GM18519 (cell line): ENCODE measurements at regions not wholly inside any gene's neighbourhood (a gene's known extent, or its start where the extent isn't known, plus 50 kb on each side); places are given as distances from the start of the nearest gene placed in this dataset.

Source experiments
- ATAC-seq: cut with Tn5 transposase; IDR thresholded peaks from one replicate; pipeline ENCODE4 v1.9.1; 2021; ENCODE audit warnings: mild to moderate bottlenecking, moderate library complexity; ENCODE audit not compliant: unreplicated experiment, low FRiP score

DNA sequence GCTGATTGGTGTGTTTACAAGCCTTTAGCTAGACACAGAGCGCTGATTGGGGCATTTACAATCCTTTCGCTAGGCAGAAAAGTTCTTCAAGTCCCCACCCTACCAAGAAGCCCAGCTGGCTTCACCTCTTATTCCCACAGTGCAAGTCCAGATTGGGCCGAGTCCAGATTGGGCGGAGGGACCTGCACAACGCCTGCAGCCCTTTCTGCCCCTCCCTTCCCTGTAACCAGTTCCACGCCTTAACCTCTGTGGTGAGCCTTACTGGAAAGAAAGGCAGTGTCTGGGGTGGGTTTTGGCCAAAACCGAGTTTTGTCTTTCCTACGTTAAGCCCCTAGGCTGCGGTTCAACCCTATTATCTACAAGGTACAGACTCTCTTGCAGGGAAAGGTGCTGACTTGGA is 268.7 kb downstream of the ZEB1 start:
- ATAC-seq: no peak

DNA sequence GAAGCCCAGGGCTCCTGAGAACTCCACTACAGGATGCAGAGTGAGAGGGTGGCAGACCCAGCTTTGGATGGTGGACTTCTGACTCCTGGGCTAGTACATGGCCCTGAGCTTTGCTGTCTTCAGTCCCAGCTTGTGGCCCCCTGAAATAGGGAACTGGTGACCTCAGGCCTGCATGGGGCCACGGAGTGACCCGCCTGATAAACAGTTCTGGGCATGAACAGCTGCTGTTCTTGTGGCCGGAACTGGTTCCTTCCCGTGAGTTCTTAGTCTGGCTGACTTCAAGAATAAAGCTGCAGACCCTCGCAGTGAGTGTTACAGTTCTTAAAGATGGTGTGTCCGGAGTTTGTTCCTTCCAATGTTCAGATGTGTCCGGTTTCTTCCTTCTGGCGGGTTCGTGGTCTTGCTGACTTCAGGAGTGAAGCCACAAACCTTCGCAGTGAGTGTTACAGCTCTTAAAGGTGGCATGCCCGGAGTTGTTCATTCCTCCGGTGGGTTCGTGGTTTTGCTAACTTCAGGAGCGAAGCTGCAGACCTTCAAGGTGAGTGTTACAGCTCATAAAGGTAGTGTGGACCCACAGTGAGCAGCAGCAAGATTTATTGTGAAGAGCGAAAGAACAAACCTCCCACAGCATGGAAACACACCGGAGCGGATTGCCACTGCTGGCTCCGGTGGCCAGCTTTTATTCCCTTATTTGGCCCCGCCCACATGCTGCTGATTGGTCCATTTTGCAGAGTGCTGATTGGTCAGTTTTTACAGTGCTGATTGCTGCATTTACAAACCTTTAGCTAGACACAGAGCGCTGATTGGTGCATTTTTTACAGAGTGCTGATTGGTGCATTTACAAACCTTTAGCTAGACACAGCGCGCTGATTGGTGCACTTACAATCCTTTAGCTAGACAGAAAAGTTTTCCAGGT is 268.0 kb downstream of the ZEB1 start:
- no peak for ATAC-seq

DNA sequence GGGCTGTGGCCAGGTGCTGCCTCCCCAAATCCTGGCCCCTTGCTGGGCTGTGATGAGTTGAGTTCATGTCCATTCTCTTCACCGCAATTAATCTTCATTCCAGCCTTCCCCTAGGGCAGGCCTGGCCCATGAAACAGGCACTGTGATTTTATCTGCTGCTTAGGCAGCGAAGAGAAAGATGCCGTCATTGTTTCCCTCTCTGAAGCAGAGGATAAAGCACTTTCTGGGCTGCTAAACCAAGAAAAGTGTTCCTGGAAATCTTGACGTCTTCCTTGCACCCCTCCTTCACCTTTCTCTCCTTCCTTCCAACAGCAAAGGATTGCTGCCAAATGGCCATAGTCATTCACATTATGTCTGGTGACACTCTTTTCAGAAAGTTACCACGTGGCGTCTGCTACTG is 265.9 kb downstream of the ZEB1 start:
- ATAC-seq: no peak

DNA sequence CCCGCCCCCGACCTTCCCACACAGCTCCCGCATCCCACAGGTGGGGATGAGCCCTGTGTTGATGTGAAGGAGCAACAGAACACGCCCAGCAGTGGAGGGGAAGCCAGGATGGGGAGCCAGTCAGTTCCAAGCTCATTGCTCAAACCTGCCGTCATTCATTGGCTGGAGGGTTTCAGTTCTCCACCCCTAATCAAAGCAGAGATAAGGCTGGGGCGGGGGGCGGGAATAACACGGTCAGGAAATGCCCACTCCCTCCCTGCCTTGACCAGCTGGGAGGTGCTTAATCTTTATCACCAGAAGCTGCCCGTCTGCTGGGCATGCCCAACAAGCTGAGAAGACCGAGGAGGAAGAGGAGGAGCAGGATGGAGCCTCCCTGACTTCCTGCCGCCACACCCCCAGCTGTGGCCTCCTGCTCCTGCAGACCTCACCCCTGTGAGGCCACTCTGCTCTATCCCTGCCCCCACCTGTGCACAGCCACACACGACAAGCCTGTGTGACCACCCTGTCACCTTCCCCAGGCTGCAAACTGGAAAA is 265.1 kb downstream of the ZEB1 start:
- no peak for ATAC-seq

DNA sequence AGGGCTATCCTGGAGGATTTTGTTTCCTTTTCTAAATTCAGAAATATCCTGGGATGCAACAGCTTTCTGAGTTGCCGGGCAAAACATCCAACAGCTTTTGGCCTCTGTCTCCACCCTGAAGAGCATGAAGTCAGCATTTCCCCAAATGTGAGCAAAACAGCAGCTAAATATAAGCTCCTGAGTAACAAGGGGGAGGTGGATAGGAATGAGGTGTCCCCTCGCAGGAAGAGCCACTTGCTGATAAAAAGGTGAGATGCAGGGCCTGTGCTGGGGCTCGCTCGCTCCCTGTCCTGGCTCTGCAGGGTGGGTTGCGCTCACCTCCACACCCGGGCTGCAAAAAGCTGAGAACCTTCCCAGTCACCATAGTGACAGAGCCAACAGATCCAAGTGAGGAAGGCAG is 264.3 kb downstream of the ZEB1 start:
- no peak for ATAC-seq

DNA sequence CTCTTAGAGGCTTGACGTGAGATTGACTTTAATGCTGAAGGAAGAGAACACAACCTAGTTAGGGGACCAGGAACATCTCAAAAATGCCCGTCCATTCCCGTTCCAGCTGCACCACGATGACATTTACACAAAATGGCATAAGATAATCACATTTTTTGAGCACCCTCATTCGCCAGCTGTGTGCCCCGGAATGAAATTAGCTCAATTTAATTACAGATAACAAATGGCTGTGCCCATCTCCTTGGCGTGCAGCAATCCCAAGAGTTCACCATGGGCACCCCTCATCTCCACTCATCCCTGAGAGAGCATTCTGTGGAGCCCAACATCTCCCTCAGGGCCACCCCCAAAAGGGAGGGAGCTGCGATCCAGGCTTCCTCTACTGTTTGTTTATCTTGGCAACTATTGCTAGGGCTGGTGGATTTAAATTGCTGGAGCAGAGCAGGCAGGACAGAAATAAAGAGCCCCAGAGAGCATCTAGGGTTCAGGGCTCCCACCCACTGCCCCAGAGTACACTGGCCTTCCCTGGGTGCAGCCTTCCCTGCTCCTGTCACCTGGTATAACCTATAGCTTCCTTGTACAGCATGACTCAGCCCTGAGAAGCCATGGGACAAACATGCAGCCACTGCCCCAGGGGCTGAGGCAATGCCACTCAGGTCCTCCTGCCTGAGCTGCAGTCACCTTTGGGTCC is 263.5 kb downstream of the ZEB1 start:
- ATAC-seq: no peak

DNA sequence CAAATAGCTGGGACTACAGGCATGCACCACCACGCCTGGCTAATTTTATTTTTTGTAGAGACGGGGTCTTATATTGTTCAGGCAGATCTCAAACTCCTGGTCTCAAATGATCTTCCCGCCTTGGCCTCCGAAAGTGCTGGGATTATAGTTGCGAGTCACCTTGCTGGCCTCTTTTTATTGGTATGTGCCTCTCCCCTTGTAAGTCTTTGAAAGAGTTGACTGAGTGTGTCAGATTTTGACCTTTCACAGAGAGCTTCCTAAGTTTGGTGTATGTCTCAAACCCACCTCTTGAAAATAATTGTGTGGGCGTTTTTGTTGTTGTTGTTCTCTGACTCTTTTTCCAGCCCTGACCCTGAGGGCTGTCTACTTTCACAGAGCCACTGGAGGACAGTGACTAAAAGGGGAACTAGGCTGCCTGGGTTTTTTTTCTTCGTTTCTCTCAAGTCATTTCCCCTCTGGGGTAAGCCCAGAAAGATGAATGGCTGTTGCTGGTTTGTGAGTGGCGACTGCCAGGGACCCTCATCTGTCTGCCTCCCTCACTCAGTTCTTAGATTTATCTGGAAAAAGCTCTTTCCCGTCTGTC is 262.8 kb downstream of the ZEB1 start:
- ATAC-seq: peak; percentile 82

DNA sequence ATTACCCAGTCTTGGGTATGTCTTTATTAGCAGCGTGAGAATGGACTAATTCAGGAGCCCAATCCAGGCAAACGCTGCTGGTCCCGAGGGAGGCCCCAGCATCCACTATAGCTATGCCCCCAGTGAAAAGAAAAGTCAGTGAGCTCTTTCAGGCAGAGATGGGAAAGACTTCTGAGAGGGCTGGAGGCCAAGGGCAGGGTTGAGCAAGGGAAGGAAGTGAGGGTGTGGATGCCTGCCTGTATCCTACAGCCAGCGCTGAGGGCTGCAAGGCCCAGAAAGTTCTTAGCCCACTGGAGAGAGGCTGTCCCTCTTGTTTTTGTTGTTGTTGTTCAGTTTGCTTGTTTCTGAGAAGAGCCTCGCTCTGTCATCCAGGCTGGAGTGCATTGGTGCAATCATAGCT is 261.6 kb downstream of the ZEB1 start:
- ATAC-seq: no peak
